ENCODE measurements at regions not wholly inside any gene's neighbourhood (a gene's known extent, or its start where the extent isn't known, plus 50 kb on each side); places are given as distances from the start of the nearest gene placed in this dataset.

GRCh38 chr1:219490566-219490965 is 122.3 kb downstream of the ZC3H11B start:
- Histone ChIP-seq H3K79me2 (ENCODE audit: insufficient read depth, low read length) (no peaks in the 10 kb centered on the region), H3K9me2 (replicated peaks; ENCODE audit: low read depth, low read length) (no peaks in the 10 kb centered on the region), H4K20me1 (ENCODE audit: insufficient read depth, low read length, poor library complexity, severe bottlenecking) (no peaks in the 10 kb centered on the region), H3K9ac (ENCODE audit: low read depth, low read length, poor library complexity, severe bottlenecking) (no peak overlapping the region), H3F3A (ENCODE audit: low read depth) (no peaks in the 10 kb centered on the region), H3K4me3 (ENCODE audit: low read length, poor library complexity, severe bottlenecking) (no peak overlapping the region), H3K36me3 (ENCODE audit: insufficient read depth, low read length) (no peaks in the 10 kb centered on the region), H3K9me3 (ENCODE audit: insufficient read depth, low read depth, low read length) (no peaks in the 10 kb centered on the region), H3K27me3 (ENCODE audit: insufficient read depth, low read length, poor library complexity, severe bottlenecking) (no peaks in the 10 kb centered on the region), H2AFZ (ENCODE audit: low read length) (no peak overlapping the region), H3K4me1 (ENCODE audit: insufficient read depth, low read length, poor library complexity, severe bottlenecking) (no peaks in the 10 kb centered on the region), H3K4me2 (ENCODE audit: low read depth, low read length, poor library complexity, severe bottlenecking) (no peak overlapping the region)
- TF ChIP-seq CTCF (conservative IDR thresholded peaks at IDR 0.05; ENCODE audit: low read length) (no peak), EZH2phosphoT487 (IDR thresholded peaks at IDR 0.05; ENCODE audit: borderline replicate concordance) (no peak)

- Histone ChIP-seq H3K9me2 (replicated peaks; ENCODE audit: low read depth, low read length) (no peaks in the 10 kb centered on the region), H3K9ac (ENCODE audit: low read depth, low read length, poor library complexity, severe bottlenecking) (no peak overlapping the region), H3K4me3 (ENCODE audit: low read length, poor library complexity, severe bottlenecking) (no peak overlapping the region)
Observed at GRCh38 chr1:219489636-219490035, 123.3 kb downstream of the ZC3H11B start.

GRCh38 chr1:219488275-219488674 is 124.6 kb downstream of the ZC3H11B start:
- H3K79me2 ChIP-seq (ENCODE audit: insufficient read depth, low read length): no peaks in the 10 kb centered on the region
- no peaks in the 10 kb centered on the region for H3K9me3 ChIP-seq (ENCODE audit: insufficient read depth, low read depth, low read length)
- H3K4me1 ChIP-seq (ENCODE audit: insufficient read depth, low read length, poor library complexity, severe bottlenecking): no peaks in the 10 kb centered on the region
- H2AFZ ChIP-seq (ENCODE audit: low read length): no peak overlapping the region
- no peaks in the 10 kb centered on the region for H3K9me2 ChIP-seq (replicated peaks; ENCODE audit: low read depth, low read length)
- no peak for TF ChIP-seq CTCF (conservative IDR thresholded peaks at IDR 0.05; ENCODE audit: low read length)
- no peak overlapping the region for H3K9ac ChIP-seq (ENCODE audit: low read depth, low read length, poor library complexity, severe bottlenecking)
- H3K4me2 ChIP-seq (ENCODE audit: low read depth, low read length, poor library complexity, severe bottlenecking): no peak overlapping the region
- no peaks in the 10 kb centered on the region for H3K36me3 ChIP-seq (ENCODE audit: insufficient read depth, low read length)
- H3K4me3 ChIP-seq (ENCODE audit: low read length, poor library complexity, severe bottlenecking): no peak overlapping the region
- no peaks in the 10 kb centered on the region for H3F3A ChIP-seq (ENCODE audit: low read depth)
- no peaks in the 10 kb centered on the region for H3K27me3 ChIP-seq (ENCODE audit: insufficient read depth, low read length, poor library complexity, severe bottlenecking)
- H4K20me1 ChIP-seq (ENCODE audit: insufficient read depth, low read length, poor library complexity, severe bottlenecking): no peaks in the 10 kb centered on the region

More at GRCh38 chr1:219489636-219490035, 123.3 kb downstream of the ZC3H11B start:
- H3K27me3 ChIP-seq (ENCODE audit: insufficient read depth, low read length, poor library complexity, severe bottlenecking): no peaks in the 10 kb centered on the region
- H3K4me2 ChIP-seq (ENCODE audit: low read depth, low read length, poor library complexity, severe bottlenecking): no peak overlapping the region
- no peak overlapping the region for H2AFZ ChIP-seq (ENCODE audit: low read length)
- H3K9me3 ChIP-seq (ENCODE audit: insufficient read depth, low read depth, low read length): no peaks in the 10 kb centered on the region
- no peaks in the 10 kb centered on the region for H3K79me2 ChIP-seq (ENCODE audit: insufficient read depth, low read length)
- no peaks in the 10 kb centered on the region for H4K20me1 ChIP-seq (ENCODE audit: insufficient read depth, low read length, poor library complexity, severe bottlenecking)
- H3F3A ChIP-seq (ENCODE audit: low read depth): no peaks in the 10 kb centered on the region
- no peak for TF ChIP-seq EZH2phosphoT487 (IDR thresholded peaks at IDR 0.05; ENCODE audit: borderline replicate concordance)
- no peak for TF ChIP-seq CTCF (conservative IDR thresholded peaks at IDR 0.05; ENCODE audit: low read length)
- no peaks in the 10 kb centered on the region for H3K36me3 ChIP-seq (ENCODE audit: insufficient read depth, low read length)
- no peaks in the 10 kb centered on the region for H3K4me1 ChIP-seq (ENCODE audit: insufficient read depth, low read length, poor library complexity, severe bottlenecking)
